HepG2 (cell line): ENCODE measurements at regions not wholly inside any gene's neighbourhood (a gene's known extent, or its start where the extent isn't known, plus 50 kb on each side); places are given as distances from the start of the nearest gene placed in this dataset.
A peak's percentile ranks its signal among the peaks of the same experiment; 100 is the strongest.

ENCODE experiments used
- ATAC-seq: fragments of 200-7000 bp; cut with Tn5 transposase; 3 replicates; pipeline ENCODE4 v1.9.1; 2020; ENCODE audit warnings: mild to moderate bottlenecking, moderate library complexity
- BruUV-seq: library from RNA; stranded (reverse); fragments of 400-500 nt; replicated peaks from 2 replicates; lab custom pipeline; 2021; lab: Mats Ljungman, UMichigan
- CTCF ChIA-PET: fragments of 300-600 bp; formaldehyde crosslinking; extraction: SDS; loops from one replicate; lab custom pipeline; 2021; ENCODE audit warnings: low total read pairs, inconsistent platforms, low intra/inter-chr PET ratio; lab: Yijun Ruan, JAX
- POLR2A ChIA-PET: fragments of 350-600 bp; sonication (Branson Sonifier 250); formaldehyde crosslinking; loops from one replicate; lab custom pipeline; 2020; ENCODE audit warnings: antibody characterized with exemption, inconsistent platforms; lab: Yijun Ruan, JAX
- DNase-seq: peaks from one replicate; pipeline ENCODE4 v3.0.0-alpha.2; 2015; ENCODE audit warnings: low spot score
- FAIRE-seq: peaks from 3 replicates; lab custom pipeline; 2011; peaks lifted over from hg19 to GRCh38; lab: Jason Lieb, UNC
- H2AFZ ChIP-seq: one replicate; pipeline ENCODE4 v1.6.1; 2011; ENCODE audit warnings: low read length, inconsistent platforms
- H3K27ac ChIP-seq: fragments of 300-600 bp; 3 replicates; pipeline ENCODE4 v1.8.0; 2011; ENCODE audit warnings: mixed run types, mild to moderate bottlenecking, mixed read lengths, low read length, inconsistent platforms; ENCODE audit not compliant: insufficient read depth; ENCODE audit errors: extremely low read length
- H3K27me3 ChIP-seq, 2 experiments: fragments of 200-600 bp in 1 of 2; 2 replicates in 1 of 2; 3 replicates in 1 of 2; pipeline versions ENCODE4 v1.6.0 to v1.8.0; 2011; ENCODE audit warnings: low read length in 2 of 2, mild to moderate bottlenecking in 2 of 2, moderate library complexity in 2 of 2, inconsistent platforms in 1 of 2; ENCODE audit not compliant: insufficient read depth in 2 of 2, control insufficient read depth in 1 of 2
- H3K36me3 ChIP-seq, 2 experiments: fragments of 200-600 bp in 1 of 2; replicated peaks in 1 of 2; 2 replicates in 1 of 2; 3 replicates in 1 of 2; pipeline versions ENCODE4 v1.5.1 to v1.8.0; 2011; ENCODE audit warnings: low read length in 2 of 2, inconsistent platforms in 1 of 2; ENCODE audit not compliant: insufficient read depth in 2 of 2, control insufficient read depth in 1 of 2
- H3K4me1 ChIP-seq: 2 replicates; pipeline ENCODE4 v1.5.1; 2012; ENCODE audit warnings: low read length, inconsistent platforms; ENCODE audit not compliant: insufficient read depth
- H3K4me2 ChIP-seq: 2 replicates; pipeline ENCODE4 v1.6.0; 2011; ENCODE audit warnings: low read depth, low read length, inconsistent platforms
- H3K4me3 ChIP-seq, 3 experiments: fragments of 200-600 bp in 1 of 3; sonication (generic), shearing (Covaris generic) in 1 of 3; replicated peaks in 1 of 3; 2 replicates each; pipeline ENCODE4 v1.5.1; 2011 to 2016; ENCODE audit warnings: low read length in 3 of 3, inconsistent platforms in 2 of 3, low read depth in 2 of 3, mild to moderate bottlenecking in 2 of 3, control low read depth in 1 of 3, mixed read lengths in 1 of 3; ENCODE audit not compliant: insufficient read depth in 1 of 3
- H3K79me2 ChIP-seq: one replicate; pipeline ENCODE4 v1.6.1; 2011; ENCODE audit warnings: low read length, inconsistent platforms; ENCODE audit not compliant: insufficient read depth
- H3K9ac ChIP-seq: 2 replicates; pipeline ENCODE4 v1.6.0; 2011; ENCODE audit warnings: mild to moderate bottlenecking, low read depth, low read length, inconsistent platforms; ENCODE audit not compliant: insufficient read depth
- H3K9me3 ChIP-seq: 2 replicates; pipeline ENCODE4 v1.5.1; 2012; ENCODE audit warnings: mild to moderate bottlenecking, low read length
- H4K20me1 ChIP-seq: 2 replicates; pipeline ENCODE4 v1.6.0; 2011; ENCODE audit warnings: inconsistent platforms, mild to moderate bottlenecking, low read length, moderate library complexity; ENCODE audit not compliant: insufficient read depth
- BCL6 ChIP-seq: IDR thresholded peaks from 2 replicates; pipeline ENCODE4 v1.6.1; 2016; ENCODE audit warnings: missing genetic modification reagents, missing compliant biosample characterization
- CHCHD3 ChIP-seq: sonication (generic); formaldehyde crosslinking; IDR thresholded peaks from 2 replicates; pipeline ENCODE4 v1.8.0; 2022; ENCODE audit warnings: mild to moderate bottlenecking, missing genetic modification reagents, moderate library complexity
- HIVEP1 ChIP-seq: sonication (generic); formaldehyde crosslinking; IDR thresholded peaks from 2 replicates; pipeline ENCODE4 v1.4.0; 2020; ENCODE audit warnings: mild to moderate bottlenecking, missing genetic modification reagents
- MAFF ChIP-seq: IDR thresholded peaks from 2 replicates; pipeline ENCODE4 v1.6.1; 2011; ENCODE audit warnings: low read depth, low read length, improper control_type of control experiment
- MAFK ChIP-seq, 2 experiments: IDR thresholded peaks in 1 of 2; conservative IDR thresholded peaks in 1 of 2; 2 replicates each; pipeline ENCODE4 v1.6.1; 2011; ENCODE audit warnings: improper control_type of control experiment in 2 of 2, low read length in 2 of 2
- POLR2AphosphoS5 ChIP-seq: IDR thresholded peaks from 2 replicates; pipeline ENCODE4 v1.6.1; 2012; ENCODE audit warnings: low read depth, low read length
- SNAI1 ChIP-seq: sonication (generic); formaldehyde crosslinking; IDR thresholded peaks from 2 replicates; pipeline ENCODE4 v1.5.0; 2020; ENCODE audit warnings: mild to moderate bottlenecking, missing genetic modification reagents, borderline replicate concordance
- SRY ChIP-seq: sonication (generic); formaldehyde crosslinking; IDR thresholded peaks from 2 replicates; pipeline ENCODE4 v1.8.0; 2022; ENCODE audit warnings: mild to moderate bottlenecking, missing genetic modification reagents
- ZMYM4 ChIP-seq: sonication (generic); formaldehyde crosslinking; IDR thresholded peaks from 2 replicates; pipeline ENCODE4 v1.8.1; 2023; ENCODE audit warnings: mild to moderate bottlenecking, missing genetic modification reagents
- ZNF275 ChIP-seq: sonication (generic); formaldehyde crosslinking; IDR thresholded peaks from 2 replicates; pipeline ENCODE4 v1.8.0; 2022; ENCODE audit warnings: missing genetic modification reagents, mild to moderate bottlenecking, inconsistent platforms, borderline replicate concordance
- ZNF652 ChIP-seq: IDR thresholded peaks from 2 replicates; pipeline ENCODE4 v1.6.1; 2016; ENCODE audit warnings: low read depth, borderline replicate concordance
- WGBS: methylation state at CpG from one replicate; pipeline ENCODE4 v1.1.6; 2017; ENCODE audit warnings: low lambda C conversion rate; 5-methylcytosine and 5-hydroxymethylcytosine counted together
- in situ Hi-C: cut with HindIII; loops from 2 replicates; pipeline ENCODE4 v1.10.0; 2017; ENCODE audit warnings: low pct_unique_long_range_greater_than_20kb; ENCODE audit not compliant: extremely low pct_ligation_motif_present
- intact Hi-C: fragments of 100-400 bp; cut with micrococcal nuclease; formaldehyde crosslinking; loops from one replicate; pipeline ENCODE4 v1.10.0; 2022; ENCODE audit not compliant: unreplicated experiment

GRCh38 chr10:130990486-130990885 lies 321.0 kb downstream of the TCERG1L start:
- DNase-seq (no peak), ATAC-seq (no peak), FAIRE-seq (no peak)
- Histone ChIP-seq H3K4me3 (no peak overlapping the region), H3K4me1 (no peaks in the 10 kb centered on the region), H3K27me3 (peaks cover 3 to 16% of the 10 kb centered on the region in 2 experiments; a peak in 4 of 5 replicates), H3K9ac (no peak overlapping the region), H3K9me3 (no peaks in the 10 kb centered on the region), H3K79me2 (no peaks in the 10 kb centered on the region), H4K20me1 (no peaks in the 10 kb centered on the region), H2AFZ (no peak overlapping the region), H3K4me2 (no peak overlapping the region), H3K36me3 (no peaks in the 10 kb centered on the region), H3K27ac (no peak overlapping the region)
- 8% methylated on average over 9 of the region's 9 CpGs for WGBS
- in situ Hi-C loops: no loop called here
- ChIA-PET CTCF (no interaction called here), POLR2A (no interaction called here)
- intact Hi-C loops: no loop called here
- TF ChIP-seq ZNF275 (CRISPR knock-in tag) (no peak), POLR2AphosphoS5 (no peak)
- BruUV-seq: no TSS peak

GRCh38 chr10:130992802-130993523 lies 318.6 kb downstream of the TCERG1L start:
- FAIRE-seq: no peak

More at GRCh38 chr10:130992802-130993523, 318.6 kb downstream of the TCERG1L start:
- no peaks in the 10 kb centered on the region for H3K4me1 ChIP-seq
- H4K20me1 ChIP-seq: no peaks in the 10 kb centered on the region
- in situ Hi-C loops: no loop called here
- BruUV-seq: no TSS peak
- no peak for ATAC-seq
- TF ChIP-seq MAFK (conservative IDR thresholded peaks at IDR 0.05 in 1 of 2, IDR thresholded peaks at IDR 0.05 in 1 of 2; ENCODE audit: low read length in 2 of 2) (peak; percentile 73 to 82), SRY (no peak), MAFF (peak; percentile 66), HIVEP1 (CRISPR knock-in tag) (no peak), ZNF652 (CRISPR knock-in tag) (no peak), CHCHD3 (CRISPR knock-in tag) (no peak), ZMYM4 (CRISPR knock-in tag) (no peak), BCL6 (CRISPR knock-in tag) (no peak), SNAI1 (CRISPR knock-in tag) (no peak)
- H3K27me3 ChIP-seq: peaks cover 3 to 16% of the 10 kb centered on the region in 2 experiments; a peak in 4 of 5 replicates
- no peak overlapping the region for H3K9ac ChIP-seq
- 9% methylated on average over 9 of the region's 14 CpGs for WGBS
- ChIA-PET CTCF (no interaction called here), POLR2A (no interaction called here)
- H3K4me2 ChIP-seq: no peak overlapping the region
- H3K27ac ChIP-seq: no peak overlapping the region
- no peak for DNase-seq
- intact Hi-C loops: no loop called here
- H3K4me3 ChIP-seq: no peak overlapping the region
- no peaks in the 10 kb centered on the region for H3K79me2 ChIP-seq
- H3K9me3 ChIP-seq: no peaks in the 10 kb centered on the region
- no peaks in the 10 kb centered on the region for H3K36me3 ChIP-seq
- H2AFZ ChIP-seq: no peak overlapping the region
